HepG2 (cell line): ENCODE measurements at regions not wholly inside any gene's neighbourhood (a gene's known extent, or its start where the extent isn't known, plus 50 kb on each side); places are given as distances from the start of the nearest gene placed in this dataset.

Experiments used
- FOXP4 ChIP-seq: sonication (generic); formaldehyde crosslinking; IDR thresholded peaks from 2 replicates; pipeline ENCODE4 v1.4.0; 2020; ENCODE audit warnings: missing genetic modification reagents
- NFE2L1 ChIP-seq: sonication (generic); formaldehyde crosslinking; IDR thresholded peaks from 2 replicates; pipeline ENCODE4 v1.4.0; 2020; ENCODE audit warnings: missing genetic modification reagents, mild to moderate bottlenecking, borderline replicate concordance
- NPAS2 ChIP-seq: sonication (generic); formaldehyde crosslinking; IDR thresholded peaks from 2 replicates; pipeline ENCODE4 v1.8.0; 2022; ENCODE audit warnings: mild to moderate bottlenecking, missing genetic modification reagents, borderline replicate concordance
- NR3C1 ChIP-seq: sonication (generic); formaldehyde crosslinking; IDR thresholded peaks from 2 replicates; pipeline ENCODE4 v1.4.0; 2020; ENCODE audit warnings: missing genetic modification reagents
- ZFP91 ChIP-seq: sonication (generic); formaldehyde crosslinking; IDR thresholded peaks from 2 replicates; pipeline ENCODE4 v1.9.0; 2022; ENCODE audit warnings: missing genetic modification reagents, mild to moderate bottlenecking, borderline replicate concordance
- ZNF274 ChIP-seq: sonication (generic); formaldehyde crosslinking; IDR thresholded peaks from 2 replicates; pipeline ENCODE4 v1.5.1; 2020; ENCODE audit warnings: mild to moderate bottlenecking, missing genetic modification reagents
- ZNF563 ChIP-seq: sonication (generic); formaldehyde crosslinking; IDR thresholded peaks from 2 replicates; pipeline ENCODE4 v1.8.0; 2022; ENCODE audit warnings: mild to moderate bottlenecking, moderate library complexity, missing genetic modification reagents
- ZNF83 ChIP-seq: sonication (generic); formaldehyde crosslinking; IDR thresholded peaks from 2 replicates; pipeline ENCODE4 v1.4.0; 2020; ENCODE audit warnings: missing genetic modification reagents, mild to moderate bottlenecking, borderline replicate concordance
- TF ChIP-seq, protein P1 (sequence below), 2 experiments: sonication (generic) in 1 of 2; formaldehyde crosslinking in 1 of 2; IDR thresholded peaks; 2 replicates each; pipeline versions ENCODE4 v1.5.1 to v1.6.1; 2011 to 2020; ENCODE audit warnings: borderline replicate concordance in 1 of 2, low read depth in 1 of 2, low read length in 1 of 2, mild to moderate bottlenecking in 1 of 2, missing genetic modification reagents in 1 of 2, moderate library complexity in 1 of 2
- TF ChIP-seq, protein P2 (sequence below): IDR thresholded peaks from 2 replicates; pipeline ENCODE4 v1.6.1; 2012; ENCODE audit warnings: inconsistent platforms
- TF ChIP-seq, protein P3 (sequence below): sonication (generic); formaldehyde crosslinking; IDR thresholded peaks from 2 replicates; pipeline ENCODE4 v1.5.0; 2020; ENCODE audit warnings: mild to moderate bottlenecking, missing genetic modification reagents, moderate library complexity

GRCh38 chr3:189548053-189548452 lies 83.1 kb upstream of the TP63 start:
- TF ChIP-seq NPAS2 (CRISPR knock-in tag) (no peak), ZNF563 (no peak), ZNF83 (CRISPR knock-in tag) (no peak), ZFP91 (CRISPR knock-in tag) (no peak), NR3C1 (CRISPR knock-in tag) (no peak), FOXP4 (CRISPR knock-in tag) (no peak), ZNF274 (CRISPR knock-in tag) (no peak), NFE2L1 (CRISPR knock-in tag) (no peak)
- TF ChIP-seq, protein P1, sequence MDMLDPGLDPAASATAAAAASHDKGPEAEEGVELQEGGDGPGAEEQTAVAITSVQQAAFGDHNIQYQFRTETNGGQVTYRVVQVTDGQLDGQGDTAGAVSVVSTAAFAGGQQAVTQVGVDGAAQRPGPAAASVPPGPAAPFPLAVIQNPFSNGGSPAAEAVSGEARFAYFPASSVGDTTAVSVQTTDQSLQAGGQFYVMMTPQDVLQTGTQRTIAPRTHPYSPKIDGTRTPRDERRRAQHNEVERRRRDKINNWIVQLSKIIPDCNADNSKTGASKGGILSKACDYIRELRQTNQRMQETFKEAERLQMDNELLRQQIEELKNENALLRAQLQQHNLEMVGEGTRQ (IDR thresholded peaks at IDR 0.05; ENCODE audit: low read depth, low read length), result no peak
- TF ChIP-seq, protein P1 (CRISPR knock-in tag; IDR thresholded peaks at IDR 0.05; ENCODE audit: borderline replicate concordance), result no peak
- TF ChIP-seq, protein P2, sequence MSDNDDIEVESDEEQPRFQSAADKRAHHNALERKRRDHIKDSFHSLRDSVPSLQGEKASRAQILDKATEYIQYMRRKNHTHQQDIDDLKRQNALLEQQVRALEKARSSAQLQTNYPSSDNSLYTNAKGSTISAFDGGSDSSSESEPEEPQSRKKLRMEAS, result no peak
- TF ChIP-seq, protein P3, sequence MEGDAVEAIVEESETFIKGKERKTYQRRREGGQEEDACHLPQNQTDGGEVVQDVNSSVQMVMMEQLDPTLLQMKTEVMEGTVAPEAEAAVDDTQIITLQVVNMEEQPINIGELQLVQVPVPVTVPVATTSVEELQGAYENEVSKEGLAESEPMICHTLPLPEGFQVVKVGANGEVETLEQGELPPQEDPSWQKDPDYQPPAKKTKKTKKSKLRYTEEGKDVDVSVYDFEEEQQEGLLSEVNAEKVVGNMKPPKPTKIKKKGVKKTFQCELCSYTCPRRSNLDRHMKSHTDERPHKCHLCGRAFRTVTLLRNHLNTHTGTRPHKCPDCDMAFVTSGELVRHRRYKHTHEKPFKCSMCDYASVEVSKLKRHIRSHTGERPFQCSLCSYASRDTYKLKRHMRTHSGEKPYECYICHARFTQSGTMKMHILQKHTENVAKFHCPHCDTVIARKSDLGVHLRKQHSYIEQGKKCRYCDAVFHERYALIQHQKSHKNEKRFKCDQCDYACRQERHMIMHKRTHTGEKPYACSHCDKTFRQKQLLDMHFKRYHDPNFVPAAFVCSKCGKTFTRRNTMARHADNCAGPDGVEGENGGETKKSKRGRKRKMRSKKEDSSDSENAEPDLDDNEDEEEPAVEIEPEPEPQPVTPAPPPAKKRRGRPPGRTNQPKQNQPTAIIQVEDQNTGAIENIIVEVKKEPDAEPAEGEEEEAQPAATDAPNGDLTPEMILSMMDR, result no peak
